ENCODE measurements at regions not wholly inside any gene's neighbourhood (a gene's known extent, or its start where the extent isn't known, plus 50 kb on each side); places are given as distances from the start of the nearest gene placed in this dataset.

DNA sequence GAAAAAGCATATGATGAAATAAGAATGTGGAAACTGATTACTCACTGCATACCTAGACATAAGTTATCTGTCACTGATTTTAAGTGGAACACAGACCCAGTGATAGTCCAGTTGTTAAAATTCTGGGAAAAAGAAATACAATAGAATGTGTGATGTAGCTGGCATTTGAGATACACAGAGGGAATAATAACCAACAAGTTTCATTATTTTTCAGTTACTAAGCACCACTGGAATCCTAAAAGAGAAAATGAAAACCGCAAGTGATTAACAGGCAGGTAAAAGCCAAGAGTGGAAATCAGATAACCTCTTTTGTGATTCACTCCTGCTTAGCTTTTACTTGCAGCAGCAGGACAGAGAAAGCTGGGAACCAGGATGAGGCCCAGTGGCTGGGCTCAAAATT, 994.0 kb upstream of the SEMA6A start:
- Histone ChIP-seq H3K9me1 (replicated peaks; ENCODE audit: control insufficient read depth, extremely low read depth, insufficient read depth, low read length) (no peaks in the 10 kb centered on the region), H3K79me2 (ENCODE audit: control insufficient read depth, insufficient read depth, low read length) (no peaks in the 10 kb centered on the region), H3K36me3 (ENCODE audit: control insufficient read depth in 2 of 2, extremely low read depth in 1 of 2, insufficient read depth in 2 of 2, low read length in 2 of 2) (no peaks in the 10 kb centered on the region), H4K20me1 (replicated peaks; ENCODE audit: control insufficient read depth, extremely low read depth, insufficient read depth, low read length) (no peaks in the 10 kb centered on the region), H3K9me3 (replicated peaks; ENCODE audit: control insufficient read depth, insufficient read depth, low read length) (no peaks in the 10 kb centered on the region), H3K4me1 (ENCODE audit: control insufficient read depth, extremely low read depth, insufficient read depth, low read length) (no peaks in the 10 kb centered on the region), H3K4me3 (replicated peaks in 1 of 3; ENCODE audit: insufficient read depth in 1 of 3, low read depth in 1 of 3, low read length in 3 of 3) (no peak overlapping the region), H3K27ac (ENCODE audit: insufficient read depth, low read depth, low read length) (no peak overlapping the region), H3K27me3 (ENCODE audit: control insufficient read depth in 2 of 2, insufficient read depth in 2 of 2, low read length in 2 of 2) (no peaks in the 10 kb centered on the region), H3K9ac (replicated peaks; ENCODE audit: extremely low read depth, insufficient read depth, low read length) (no peak overlapping the region), H2AFZ (ENCODE audit: low read depth, low read length) (no peak overlapping the region), H3K4me2 (ENCODE audit: insufficient read depth, low read length) (no peak overlapping the region)
- TF ChIP-seq, protein P1, sequence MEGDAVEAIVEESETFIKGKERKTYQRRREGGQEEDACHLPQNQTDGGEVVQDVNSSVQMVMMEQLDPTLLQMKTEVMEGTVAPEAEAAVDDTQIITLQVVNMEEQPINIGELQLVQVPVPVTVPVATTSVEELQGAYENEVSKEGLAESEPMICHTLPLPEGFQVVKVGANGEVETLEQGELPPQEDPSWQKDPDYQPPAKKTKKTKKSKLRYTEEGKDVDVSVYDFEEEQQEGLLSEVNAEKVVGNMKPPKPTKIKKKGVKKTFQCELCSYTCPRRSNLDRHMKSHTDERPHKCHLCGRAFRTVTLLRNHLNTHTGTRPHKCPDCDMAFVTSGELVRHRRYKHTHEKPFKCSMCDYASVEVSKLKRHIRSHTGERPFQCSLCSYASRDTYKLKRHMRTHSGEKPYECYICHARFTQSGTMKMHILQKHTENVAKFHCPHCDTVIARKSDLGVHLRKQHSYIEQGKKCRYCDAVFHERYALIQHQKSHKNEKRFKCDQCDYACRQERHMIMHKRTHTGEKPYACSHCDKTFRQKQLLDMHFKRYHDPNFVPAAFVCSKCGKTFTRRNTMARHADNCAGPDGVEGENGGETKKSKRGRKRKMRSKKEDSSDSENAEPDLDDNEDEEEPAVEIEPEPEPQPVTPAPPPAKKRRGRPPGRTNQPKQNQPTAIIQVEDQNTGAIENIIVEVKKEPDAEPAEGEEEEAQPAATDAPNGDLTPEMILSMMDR (IDR thresholded peaks at IDR 0.05; ENCODE audit: extremely low read depth in 1 of 2, insufficient read depth in 1 of 2, low read depth in 1 of 2, low read length in 2 of 2), result no peak
- TF ChIP-seq FOS (IDR thresholded peaks at IDR 0.05; ENCODE audit: borderline replicate concordance, insufficient read depth, low read length), result no peak
- no peak for TF ChIP-seq POLR2AphosphoS5 (IDR thresholded peaks at IDR 0.05; ENCODE audit: insufficient read depth, low read depth, low read length)
- TF ChIP-seq MYC (IDR thresholded peaks at IDR 0.05; ENCODE audit: low read depth, low read length), result no peak
- TF ChIP-seq, protein P2, sequence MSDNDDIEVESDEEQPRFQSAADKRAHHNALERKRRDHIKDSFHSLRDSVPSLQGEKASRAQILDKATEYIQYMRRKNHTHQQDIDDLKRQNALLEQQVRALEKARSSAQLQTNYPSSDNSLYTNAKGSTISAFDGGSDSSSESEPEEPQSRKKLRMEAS (IDR thresholded peaks at IDR 0.05; ENCODE audit: insufficient read depth, insufficient read length), result no peak
- TF ChIP-seq POLR2A (IDR thresholded peaks at IDR 0.05; ENCODE audit: low read depth, low read length), result no peak
- TF ChIP-seq GATA2 (IDR thresholded peaks at IDR 0.05; ENCODE audit: insufficient read depth, insufficient read length, low read depth, low read length), result no peak
- TF ChIP-seq JUN (IDR thresholded peaks at IDR 0.05; ENCODE audit: borderline replicate concordance, insufficient read depth, insufficient read length, low read depth), result no peak
- FAIRE-seq, result no peak
- dilution Hi-C loops (cut with MboI; ENCODE audit: extremely low pct_ligation_motif_present, low sequenced_read_pairs), result no loop called here
- ChIA-PET CTCF (interaction anchor here (1.4 kb wide), 1 partner anchor 14 kb away, joined by 3 read pairs; no protein-coding TSS in a partner anchor), POLR2A (no interaction called here)
- intact Hi-C loops (cut with micrococcal nuclease), result no loop called here
- no peak for DNase-seq (ENCODE audit: low read depth, low spot score)
- BruUV-seq (replicated peaks), result no TSS peak
